ENCODE measurements at regions not wholly inside any gene's neighbourhood (a gene's known extent, or its start where the extent isn't known, plus 50 kb on each side); places are given as distances from the start of the nearest gene placed in this dataset.

- H3K4me3 ChIP-seq (ENCODE audit: low read depth, low read length), result no peak overlapping the region
- peak; percentile 64 for TF ChIP-seq CTCF (conservative IDR thresholded peaks at IDR 0.05; ENCODE audit: low read depth, low read length)
- DNase-seq (ENCODE audit: low read depth), result no peak
Measured at GRCh38 chr14:106556665-106557289, 1030.4 kb downstream of the TMEM121 start.

GRCh38 chr14:106562451-106562850, 1036.1 kb downstream of the TMEM121 start:
- no peak for DNase-seq (ENCODE audit: low read depth)
- H3K4me3 ChIP-seq (ENCODE audit: low read depth, low read length), result no peak overlapping the region
- no peak for TF ChIP-seq CTCF (conservative IDR thresholded peaks at IDR 0.05; ENCODE audit: low read depth, low read length)

- TF ChIP-seq CTCF (conservative IDR thresholded peaks at IDR 0.05; ENCODE audit: low read depth, low read length), result peak; percentile 54
- no peak overlapping the region for H3K4me3 ChIP-seq (ENCODE audit: low read depth, low read length)
- no peak for DNase-seq (ENCODE audit: low read depth)
Measured at GRCh38 chr14:106564058-106564643, 1037.8 kb downstream of the TMEM121 start.

- no peak for DNase-seq (ENCODE audit: low read depth)
- no peak for TF ChIP-seq CTCF (conservative IDR thresholded peaks at IDR 0.05; ENCODE audit: low read depth, low read length)
- no peak overlapping the region for H3K4me3 ChIP-seq (ENCODE audit: low read depth, low read length)
Measured at GRCh38 chr14:106578481-106578880, 1052.1 kb downstream of the TMEM121 start.

- no peak for TF ChIP-seq CTCF (conservative IDR thresholded peaks at IDR 0.05; ENCODE audit: low read depth, low read length)
- no peak for DNase-seq (ENCODE audit: low read depth)
- no peak overlapping the region for H3K4me3 ChIP-seq (ENCODE audit: low read depth, low read length)
Measured at GRCh38 chr14:106579084-106579483, 1052.7 kb downstream of the TMEM121 start.

GRCh38 chr14:106585692-106586091, 1059.3 kb downstream of the TMEM121 start:
- TF ChIP-seq CTCF (conservative IDR thresholded peaks at IDR 0.05; ENCODE audit: low read depth, low read length), result no peak
- no peak for DNase-seq (ENCODE audit: low read depth)

More at GRCh38 chr14:106585692-106586091, 1059.3 kb downstream of the TMEM121 start:
- H3K4me3 ChIP-seq (ENCODE audit: low read depth, low read length), result no peak overlapping the region
